HL-60 (cell line): ENCODE measurements at regions not wholly inside any gene's neighbourhood (a gene's known extent, or its start where the extent isn't known, plus 50 kb on each side); places are given as distances from the start of the nearest gene placed in this dataset.

Experiments used
- DNase-seq, 2 experiments: peaks; one replicate each; pipeline ENCODE4 v3.0.0-alpha.2; 2010 to 2020; ENCODE audit warnings: low read depth in 1 of 2, low spot score in 1 of 2
- H3K27ac ChIP-seq: fragments of 250-450 bp; sonication (Bioruptor Pico); replicated peaks from 2 replicates; pipeline ENCODE4 v1.5.1; 2020; ENCODE audit warnings: mild to moderate bottlenecking, moderate library complexity
- H3K27me3 ChIP-seq: fragments of 250-450 bp; sonication (Bioruptor Pico); 2 replicates; pipeline ENCODE4 v1.5.1; 2021; ENCODE audit warnings: mild to moderate bottlenecking, moderate library complexity; ENCODE audit not compliant: insufficient read depth, poor library complexity, severe bottlenecking
- H3K4me3 ChIP-seq: replicated peaks from 2 replicates; pipeline ENCODE4 v1.5.1; 2011; ENCODE audit warnings: mild to moderate bottlenecking, control low read depth, low read length; ENCODE audit not compliant: insufficient read depth
- GABPA ChIP-seq: IDR thresholded peaks from 2 replicates; pipeline ENCODE4 v1.6.1; 2012; ENCODE audit warnings: low read depth
- POLR2AphosphoS5 ChIP-seq: IDR thresholded peaks from 2 replicates; pipeline ENCODE4 v1.6.1; 2012; ENCODE audit warnings: low read depth
- REST ChIP-seq: IDR thresholded peaks from 2 replicates; pipeline ENCODE4 v1.6.1; 2012; ENCODE audit warnings: low read depth; ENCODE audit not compliant: insufficient replicate concordance
- SPI1 ChIP-seq: IDR thresholded peaks from 2 replicates; pipeline ENCODE4 v1.6.1; 2012; ENCODE audit warnings: low read depth, mild to moderate bottlenecking, borderline replicate concordance
- TF ChIP-seq, protein P1 (sequence below): IDR thresholded peaks from one replicate; pipeline ENCODE4 v1.5.1; 2011; ENCODE audit warnings: low read length, control low read depth, inconsistent platforms; ENCODE audit not compliant: insufficient read depth

GRCh38 chr18:34631093-34631966 lies 78.8 kb upstream of the DTNA start:
- TF ChIP-seq, protein P1, sequence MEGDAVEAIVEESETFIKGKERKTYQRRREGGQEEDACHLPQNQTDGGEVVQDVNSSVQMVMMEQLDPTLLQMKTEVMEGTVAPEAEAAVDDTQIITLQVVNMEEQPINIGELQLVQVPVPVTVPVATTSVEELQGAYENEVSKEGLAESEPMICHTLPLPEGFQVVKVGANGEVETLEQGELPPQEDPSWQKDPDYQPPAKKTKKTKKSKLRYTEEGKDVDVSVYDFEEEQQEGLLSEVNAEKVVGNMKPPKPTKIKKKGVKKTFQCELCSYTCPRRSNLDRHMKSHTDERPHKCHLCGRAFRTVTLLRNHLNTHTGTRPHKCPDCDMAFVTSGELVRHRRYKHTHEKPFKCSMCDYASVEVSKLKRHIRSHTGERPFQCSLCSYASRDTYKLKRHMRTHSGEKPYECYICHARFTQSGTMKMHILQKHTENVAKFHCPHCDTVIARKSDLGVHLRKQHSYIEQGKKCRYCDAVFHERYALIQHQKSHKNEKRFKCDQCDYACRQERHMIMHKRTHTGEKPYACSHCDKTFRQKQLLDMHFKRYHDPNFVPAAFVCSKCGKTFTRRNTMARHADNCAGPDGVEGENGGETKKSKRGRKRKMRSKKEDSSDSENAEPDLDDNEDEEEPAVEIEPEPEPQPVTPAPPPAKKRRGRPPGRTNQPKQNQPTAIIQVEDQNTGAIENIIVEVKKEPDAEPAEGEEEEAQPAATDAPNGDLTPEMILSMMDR = no peak
- no peak for TF ChIP-seq GABPA
- Histone ChIP-seq H3K4me3 (no peak overlapping the region), H3K27ac (no peak overlapping the region), H3K27me3 (peaks cover 7% of the 10 kb centered on the region)
- no peak for DNase-seq

- H3K27me3 ChIP-seq = peaks cover 7% of the 10 kb centered on the region
- H3K27ac ChIP-seq = no peak overlapping the region
- no peak overlapping the region for H3K4me3 ChIP-seq
- DNase-seq = no peak
- TF ChIP-seq, protein P1 = no peak
- TF ChIP-seq POLR2AphosphoS5 (no peak), GABPA (no peak), SPI1 (no peak), REST (no peak)
These were observed 77.8 kb upstream of the DTNA start for GRCh38 chr18:34632321-34632720.

GRCh38 chr18:34633368-34633767 lies 76.7 kb upstream of the DTNA start:
- Histone ChIP-seq H3K4me3 (no peak overlapping the region), H3K27ac (no peak overlapping the region), H3K27me3 (peaks cover 7% of the 10 kb centered on the region)
- no peak for DNase-seq
- TF ChIP-seq, protein P1 = no peak
- TF ChIP-seq SPI1 = no peak
- no peak for TF ChIP-seq GABPA
- TF ChIP-seq REST = no peak
- no peak for TF ChIP-seq POLR2AphosphoS5
